Right lobe of liver (tissue), 4 donors: ENCODE measurements at regions not wholly inside any gene's neighbourhood (a gene's known extent, or its start where the extent isn't known, plus 50 kb on each side); places are given as distances from the start of the nearest gene placed in this dataset.

Experiments used
- POLR2A ChIP-seq: fragments of 450-650 bp; IDR thresholded peaks from one replicate; pipeline ENCODE4 v1.6.1; 2017; ENCODE audit warnings: antibody characterized with exemption, mild to moderate bottlenecking
- TF ChIP-seq, protein P1 (sequence below), 4 donors: fragments of 200-600 bp in 3 of 4; fragments of 450-650 bp in 1 of 4; IDR thresholded peaks; one replicate each; pipeline versions ENCODE4 v1.5.1 to v1.8.0; 2016 to 2022; ENCODE audit warnings: antibody characterized with exemption in 4 of 4, mild to moderate bottlenecking in 2 of 4
- donor health status: DM: no; HTN: no; CAD: no.
- donor health status: DM: no; HTN: no; CAD: no.
- donor health status: DM: no; HTN: yes; CAD: no.

DNA sequence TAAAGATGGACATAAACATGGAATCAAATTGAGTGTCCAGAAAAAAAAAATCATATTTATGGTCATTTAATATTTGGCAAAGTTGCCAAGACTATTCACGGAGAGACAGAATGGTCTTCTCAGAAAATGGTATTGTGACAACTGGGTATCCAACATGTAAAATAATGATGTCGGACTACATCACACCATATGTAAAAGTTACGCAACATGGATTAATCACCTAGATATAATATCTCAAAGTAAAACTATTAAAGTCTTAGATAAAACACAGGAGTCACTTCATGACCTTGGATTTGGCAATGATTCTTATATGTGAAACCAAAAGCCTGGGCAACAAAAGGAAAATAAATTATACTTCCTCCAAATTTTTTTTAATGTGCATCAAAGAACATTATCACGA, 1591.7 kb upstream of the DDX18 start:
- TF ChIP-seq POLR2A = no peak
- TF ChIP-seq, protein P1, sequence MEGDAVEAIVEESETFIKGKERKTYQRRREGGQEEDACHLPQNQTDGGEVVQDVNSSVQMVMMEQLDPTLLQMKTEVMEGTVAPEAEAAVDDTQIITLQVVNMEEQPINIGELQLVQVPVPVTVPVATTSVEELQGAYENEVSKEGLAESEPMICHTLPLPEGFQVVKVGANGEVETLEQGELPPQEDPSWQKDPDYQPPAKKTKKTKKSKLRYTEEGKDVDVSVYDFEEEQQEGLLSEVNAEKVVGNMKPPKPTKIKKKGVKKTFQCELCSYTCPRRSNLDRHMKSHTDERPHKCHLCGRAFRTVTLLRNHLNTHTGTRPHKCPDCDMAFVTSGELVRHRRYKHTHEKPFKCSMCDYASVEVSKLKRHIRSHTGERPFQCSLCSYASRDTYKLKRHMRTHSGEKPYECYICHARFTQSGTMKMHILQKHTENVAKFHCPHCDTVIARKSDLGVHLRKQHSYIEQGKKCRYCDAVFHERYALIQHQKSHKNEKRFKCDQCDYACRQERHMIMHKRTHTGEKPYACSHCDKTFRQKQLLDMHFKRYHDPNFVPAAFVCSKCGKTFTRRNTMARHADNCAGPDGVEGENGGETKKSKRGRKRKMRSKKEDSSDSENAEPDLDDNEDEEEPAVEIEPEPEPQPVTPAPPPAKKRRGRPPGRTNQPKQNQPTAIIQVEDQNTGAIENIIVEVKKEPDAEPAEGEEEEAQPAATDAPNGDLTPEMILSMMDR (IDR thresholded peaks at IDR 0.05) = no peak
